Stimulated activated CD8-positive, alpha-beta memory T cell treated with anti-CD3 and anti-CD28 coated beads, Interleukin-15, amount 100 ng/mL, for 4 hours (primary cell): ENCODE measurements at regions not wholly inside any gene's neighbourhood (a gene's known extent, or its start where the extent isn't known, plus 50 kb on each side); places are given as distances from the start of the nearest gene placed in this dataset.
"Not testable (repeated sequence)": the region's sequence is repeated elsewhere in the genome, so short reads cannot be mapped to it uniquely, and the experiment has no call there.

ENCODE experiments used
- DNase-seq, 2 donors: peaks; one replicate each; pipeline ENCODE4 v3.0.0-alpha.2; 2020; ENCODE audit warnings: low read depth in 2 of 2

DNA sequence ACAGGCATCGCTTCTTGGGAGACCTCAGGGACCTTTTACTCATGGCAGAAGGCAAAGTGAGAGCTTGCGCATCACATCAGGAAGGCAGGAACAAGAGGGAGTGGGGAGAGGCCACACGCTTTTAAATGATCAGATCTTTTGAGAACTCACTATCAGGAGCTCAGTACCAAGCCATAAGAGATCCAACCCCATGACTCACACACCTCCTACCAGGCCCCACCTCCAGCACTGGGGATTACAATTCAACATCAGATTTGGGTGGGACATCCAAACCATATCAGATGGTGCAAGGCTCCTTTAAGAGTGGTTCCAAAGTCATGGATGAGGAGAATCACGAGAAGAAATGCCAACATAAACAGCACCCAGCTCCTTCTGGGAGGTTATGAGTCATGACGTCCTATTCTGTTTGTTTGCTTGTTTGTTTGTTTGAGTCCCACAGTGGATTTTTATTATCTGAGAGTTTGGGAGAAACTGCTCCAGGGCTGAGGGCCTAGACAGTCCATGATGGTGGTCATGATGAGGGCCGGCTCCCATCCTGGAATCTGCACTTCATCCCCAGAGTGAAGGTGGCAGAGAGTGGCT, 453.5 kb downstream of the GADD45G start:
- DNase-seq: no peak

DNA sequence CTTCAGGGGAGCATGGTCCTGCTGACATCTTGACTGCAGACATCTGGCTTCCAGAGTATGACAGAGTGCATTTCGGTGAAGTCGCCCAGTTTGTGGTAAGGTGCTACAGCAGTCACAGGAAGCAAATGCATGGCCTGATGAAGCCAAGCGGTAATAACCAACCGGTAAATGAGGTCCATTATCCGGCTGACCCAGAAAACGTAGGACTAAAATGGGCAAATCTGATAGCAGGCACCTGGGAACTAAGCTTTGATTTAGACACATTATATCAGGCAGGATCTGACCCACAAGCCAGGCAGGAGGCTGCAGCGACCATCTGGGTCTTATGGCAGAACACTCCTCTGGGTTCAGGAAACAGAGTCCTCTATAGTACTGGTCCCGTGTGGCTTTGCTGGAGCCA, 454.6 kb downstream of the GADD45G start:
- no peak for DNase-seq

DNA sequence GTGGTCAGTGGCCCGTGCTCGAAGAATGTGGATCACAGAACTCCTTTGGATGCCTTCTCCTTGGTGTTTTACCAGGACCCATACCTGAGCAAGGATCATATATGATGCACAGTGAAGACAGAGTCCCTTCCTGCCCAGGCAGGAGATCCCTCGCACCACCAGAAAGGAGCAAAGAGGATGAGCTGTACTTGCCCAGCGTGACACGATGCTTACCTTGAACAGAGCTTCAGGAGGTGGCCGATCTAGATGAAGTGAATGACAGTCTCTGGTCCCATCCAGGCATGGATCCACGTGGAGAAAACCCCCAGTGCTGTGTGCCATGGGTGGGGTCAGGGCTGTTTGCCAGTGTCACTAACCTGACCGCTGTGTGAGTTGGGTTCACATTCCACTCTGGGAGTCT, 455.4 kb downstream of the GADD45G start:
- no peak for DNase-seq

DNA sequence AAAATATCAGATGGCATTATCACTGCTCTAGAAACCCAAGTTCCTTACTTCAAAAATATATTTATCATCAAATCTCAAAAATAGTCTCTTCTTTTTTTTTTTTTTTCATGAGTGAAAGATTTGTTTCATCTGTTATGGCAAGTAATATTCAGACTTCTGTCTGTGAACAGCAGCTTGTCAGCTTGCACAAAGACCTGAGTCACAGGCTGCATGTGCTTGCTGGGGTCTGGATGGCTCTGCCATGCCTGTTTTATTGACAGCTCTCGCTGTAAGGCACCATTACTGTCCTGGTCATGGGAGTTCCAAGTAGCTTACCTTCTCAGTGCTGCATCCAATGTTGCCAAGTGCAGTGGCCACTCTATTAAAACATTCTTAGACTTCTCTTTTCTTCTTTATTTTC, 456.4 kb downstream of the GADD45G start:
- no peak for DNase-seq

DNA sequence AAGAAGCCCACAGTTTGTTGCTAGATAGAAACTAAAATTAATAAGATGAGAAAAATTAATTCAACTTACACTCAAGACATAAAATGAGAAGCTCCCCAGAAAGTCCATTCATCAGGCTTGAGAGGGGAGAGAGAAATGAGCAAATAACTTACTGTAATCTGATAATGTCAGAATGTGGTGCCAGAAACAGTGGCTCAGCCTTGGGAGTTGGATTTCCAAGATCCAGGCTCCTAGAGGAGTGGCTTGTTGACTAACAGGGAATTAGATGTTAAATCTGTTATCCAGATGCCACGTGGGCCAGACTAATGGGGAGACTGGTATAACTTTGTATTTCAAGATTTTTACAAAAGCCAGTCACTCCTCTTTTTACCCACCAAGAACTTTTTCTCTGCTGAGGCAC, 458.2 kb downstream of the GADD45G start:
- no peak for DNase-seq

DNA sequence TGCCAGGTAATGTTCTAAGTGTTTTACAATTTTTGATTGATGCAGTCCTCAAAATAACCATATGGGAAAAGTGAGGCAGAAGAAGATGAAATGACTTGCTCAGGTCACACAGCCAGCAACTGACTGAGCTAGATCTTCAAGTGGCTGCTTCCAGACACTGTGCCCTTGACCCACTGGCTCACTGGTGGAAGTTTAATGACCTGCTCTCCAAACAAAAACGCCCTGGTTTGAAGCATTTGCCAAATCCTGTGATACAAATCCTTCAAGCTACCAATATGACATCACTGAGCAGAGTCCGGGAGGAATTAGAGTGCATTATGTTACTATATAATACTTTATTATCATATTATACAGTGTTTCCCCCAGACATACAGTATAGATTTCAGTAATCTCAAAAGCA, 459.4 kb downstream of the GADD45G start:
- DNase-seq: no peak

DNA sequence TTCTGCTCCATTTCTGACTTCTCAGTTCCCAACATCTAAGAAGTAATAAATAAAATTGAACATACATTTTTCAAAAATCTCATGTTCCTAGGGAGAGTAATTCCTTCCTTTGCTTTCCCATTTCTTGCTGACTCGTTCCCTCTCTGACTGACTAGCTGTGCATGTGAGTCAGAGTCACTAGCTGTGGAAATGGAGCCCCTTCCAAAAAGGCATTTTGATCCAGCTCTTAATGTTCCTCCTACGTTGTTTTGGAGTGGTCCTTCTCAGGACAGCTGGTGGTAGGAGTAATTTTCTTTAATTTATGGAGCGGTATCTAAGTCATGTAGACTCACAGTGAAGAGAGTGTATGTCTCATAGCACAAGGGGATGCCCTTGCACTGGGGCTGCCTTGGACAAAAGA, 460.2 kb downstream of the GADD45G start:
- no peak for DNase-seq

DNA sequence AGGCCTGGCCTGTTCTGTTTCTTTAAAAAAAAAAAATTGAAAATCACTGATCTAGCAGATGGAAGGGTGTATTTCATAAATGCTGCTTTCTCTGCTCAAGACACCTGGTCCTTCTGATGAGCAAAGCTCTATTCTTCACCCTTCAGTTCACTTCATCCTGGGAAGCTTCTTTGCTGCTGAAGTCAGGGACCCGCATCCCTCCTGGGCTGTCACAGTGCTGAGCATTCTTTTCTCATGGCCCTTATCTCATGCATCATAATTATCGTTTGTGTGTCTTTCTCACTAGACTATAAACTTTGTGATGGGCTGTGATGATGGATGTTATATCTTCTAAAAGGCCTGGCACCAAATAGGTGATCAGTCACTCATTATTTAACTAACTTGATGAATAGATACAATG, 461.0 kb downstream of the GADD45G start:
- no peak for DNase-seq

DNA sequence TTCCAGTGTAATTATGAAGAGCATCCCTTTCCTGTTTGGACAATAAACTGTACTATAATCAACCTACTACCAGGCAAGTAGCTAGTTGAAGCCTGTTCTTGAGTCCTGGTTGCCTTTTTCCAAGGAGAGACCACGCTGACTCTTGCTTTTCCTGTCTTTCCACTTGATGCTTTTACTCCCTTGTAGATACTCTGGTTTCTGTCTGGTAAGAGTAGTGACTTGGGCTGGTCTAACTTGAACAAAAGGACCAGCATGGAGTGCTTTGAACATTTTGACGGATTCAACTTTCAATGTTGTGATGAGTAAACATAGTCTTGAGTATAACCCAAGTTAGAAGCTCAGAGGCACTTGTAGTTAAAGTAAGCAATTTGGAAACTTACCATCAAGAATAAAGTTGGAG, 464.3 kb downstream of the GADD45G start:
- DNase-seq: no peak

DNA sequence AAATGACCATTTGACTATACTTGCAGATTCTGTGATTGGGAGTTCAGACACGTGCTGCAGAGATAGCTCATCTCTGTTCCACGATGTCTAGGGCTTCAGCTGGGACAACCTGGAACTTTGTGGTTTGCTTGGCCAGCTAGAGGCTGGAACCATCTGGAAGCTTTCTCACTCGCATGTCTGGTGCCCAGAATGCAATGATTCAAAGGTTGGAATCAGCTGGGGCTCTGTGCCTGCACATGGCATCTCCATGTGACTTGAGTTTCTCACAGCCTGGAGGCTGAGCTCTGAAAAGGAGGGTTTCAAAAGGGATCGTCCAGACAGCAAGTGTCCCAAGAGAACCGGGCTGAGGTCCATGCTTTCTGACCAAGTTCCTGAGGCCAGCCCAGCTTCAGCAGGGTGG, 465.2 kb downstream of the GADD45G start:
- no peak for DNase-seq

DNA sequence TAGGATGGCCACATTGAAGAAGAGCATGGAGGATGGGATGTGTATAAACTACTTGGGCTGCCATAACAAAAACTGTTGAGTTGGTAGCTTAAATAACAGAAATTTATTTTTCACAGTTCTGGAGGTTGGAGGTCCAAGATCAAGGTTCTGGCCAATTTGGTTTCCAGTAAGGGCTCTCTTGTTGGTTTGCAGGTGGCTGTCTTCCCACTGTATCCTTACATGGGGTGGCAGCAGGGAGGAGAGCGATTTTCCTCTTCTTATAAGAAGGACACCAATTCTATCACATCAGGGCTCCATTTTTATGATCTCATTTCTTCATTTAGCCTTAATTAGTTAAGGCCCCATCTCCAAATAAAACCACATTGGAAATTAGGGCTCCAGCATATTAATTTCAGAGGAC, 465.7 kb downstream of the GADD45G start:
- DNase-seq: no peak

DNA sequence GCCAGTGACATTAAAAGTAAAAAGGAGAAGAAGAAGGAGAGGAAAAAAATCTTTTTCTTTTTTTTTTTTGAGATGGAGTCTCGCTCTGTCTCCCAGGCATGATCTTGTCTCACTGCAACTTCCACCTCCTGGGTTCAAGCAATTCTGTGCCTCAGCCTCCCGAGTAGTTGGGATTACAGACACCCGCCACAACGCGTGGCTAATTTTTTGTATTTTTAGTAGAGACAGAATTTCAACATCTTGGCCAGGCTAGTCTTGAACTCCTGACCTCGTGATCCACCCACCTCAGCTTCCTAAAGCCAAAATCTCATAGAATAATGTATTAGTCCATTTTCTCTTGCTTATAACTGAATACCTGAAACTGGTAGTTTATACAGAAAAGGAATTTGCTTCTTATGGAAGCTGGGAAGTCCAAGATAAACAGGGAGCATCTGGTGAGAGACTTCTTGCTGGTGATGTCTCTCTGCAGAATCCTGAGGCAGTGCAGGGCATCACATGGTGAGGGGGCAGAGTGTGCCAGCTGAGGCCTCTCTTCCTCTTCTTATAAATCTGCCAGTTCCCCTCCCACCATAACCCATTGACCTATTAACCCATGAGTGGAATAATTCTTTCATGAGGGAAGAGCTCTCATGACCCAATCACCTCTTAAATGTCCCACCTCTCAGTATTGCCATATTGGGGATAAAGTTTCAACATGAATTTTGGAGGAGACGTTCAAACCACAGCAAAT, 466.3 kb downstream of the GADD45G start:
- no peak for DNase-seq

DNA sequence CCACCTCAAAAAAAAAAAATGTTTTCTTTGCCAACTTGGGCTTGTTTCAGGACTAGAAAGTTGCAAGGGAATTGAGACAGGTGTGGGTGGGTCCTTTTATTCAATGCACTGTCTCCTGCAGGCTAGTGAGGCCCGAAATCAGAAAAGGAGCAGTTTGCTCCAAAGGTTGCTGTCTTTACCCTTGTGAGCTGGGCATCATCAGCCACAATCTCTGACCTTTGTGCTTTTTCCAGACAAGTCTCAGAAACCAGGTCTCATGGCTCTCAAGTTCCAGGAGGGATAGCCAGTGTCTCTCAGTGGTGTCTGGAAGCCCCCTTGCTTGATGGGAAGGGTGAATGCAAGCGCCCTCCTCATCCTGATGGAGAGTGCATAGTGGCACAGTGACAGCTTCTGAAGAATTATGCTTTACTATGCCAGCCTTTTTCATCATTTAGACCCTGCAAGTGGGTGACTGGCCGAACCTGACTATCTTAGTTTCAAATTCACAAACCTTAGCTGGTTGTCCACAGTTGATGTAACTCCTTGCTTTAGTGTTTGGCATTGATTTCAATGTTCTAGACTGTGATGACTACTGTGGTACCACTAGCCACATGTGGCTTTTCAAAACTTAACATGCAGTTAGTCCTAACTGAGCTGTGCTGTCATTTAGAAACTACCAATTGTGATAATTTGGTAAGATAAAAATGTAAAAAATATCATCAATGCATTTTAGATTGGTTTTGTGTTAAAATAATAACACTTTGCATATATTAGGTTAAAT, 468.6 kb downstream of the GADD45G start:
- DNase-seq: no peak

DNA sequence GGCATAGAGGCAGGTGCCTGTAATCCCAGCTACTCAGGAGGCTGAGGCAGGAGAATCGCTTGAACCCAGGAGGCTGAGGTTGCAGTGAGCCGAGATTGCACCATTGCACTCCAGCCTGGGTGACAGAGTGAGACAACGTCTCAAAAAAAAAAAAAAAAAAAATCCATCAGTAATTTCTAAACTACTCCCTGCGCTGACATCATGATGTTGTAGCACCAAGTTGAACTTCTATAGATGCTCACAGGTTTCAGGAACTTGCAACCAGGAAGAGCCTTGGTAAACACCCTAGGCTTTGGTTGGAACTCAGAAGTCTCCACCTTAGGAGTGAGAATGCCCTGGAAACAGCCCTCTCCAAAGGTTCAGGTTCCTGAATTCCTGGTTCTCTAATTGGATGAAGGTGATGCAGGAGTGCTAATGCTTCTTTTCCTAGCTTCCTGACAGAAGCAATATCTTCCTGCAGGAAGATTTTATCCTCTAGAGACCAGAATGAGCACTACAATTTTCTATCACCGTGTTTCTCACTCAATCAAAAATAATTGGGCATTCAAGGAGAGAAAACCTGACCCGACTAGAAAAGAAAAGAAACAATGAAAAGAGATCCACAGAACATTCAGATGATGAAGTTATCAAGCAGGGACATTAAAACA, 469.6 kb downstream of the GADD45G start:
- no peak for DNase-seq

DNA sequence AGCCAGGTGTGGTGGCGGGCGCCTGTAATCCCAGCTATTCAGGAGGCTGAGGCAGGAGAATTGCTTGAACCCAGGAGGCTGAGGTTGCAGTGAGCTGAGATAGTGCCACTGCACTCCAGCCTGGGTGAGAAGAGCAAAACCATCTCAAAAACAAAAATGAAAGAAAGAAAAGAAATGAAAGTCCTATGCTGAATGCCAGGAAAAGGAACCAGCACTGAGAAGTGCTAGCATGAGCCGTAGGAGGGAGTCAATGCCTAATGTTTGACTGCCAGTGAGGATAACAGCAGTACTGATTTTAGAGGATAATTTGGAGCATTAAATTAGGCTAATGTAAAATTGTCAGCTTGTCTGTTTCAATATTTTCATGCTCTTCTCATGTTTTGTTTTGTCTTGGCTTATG, 472.8 kb downstream of the GADD45G start:
- DNase-seq: not testable (repeated sequence)

DNA sequence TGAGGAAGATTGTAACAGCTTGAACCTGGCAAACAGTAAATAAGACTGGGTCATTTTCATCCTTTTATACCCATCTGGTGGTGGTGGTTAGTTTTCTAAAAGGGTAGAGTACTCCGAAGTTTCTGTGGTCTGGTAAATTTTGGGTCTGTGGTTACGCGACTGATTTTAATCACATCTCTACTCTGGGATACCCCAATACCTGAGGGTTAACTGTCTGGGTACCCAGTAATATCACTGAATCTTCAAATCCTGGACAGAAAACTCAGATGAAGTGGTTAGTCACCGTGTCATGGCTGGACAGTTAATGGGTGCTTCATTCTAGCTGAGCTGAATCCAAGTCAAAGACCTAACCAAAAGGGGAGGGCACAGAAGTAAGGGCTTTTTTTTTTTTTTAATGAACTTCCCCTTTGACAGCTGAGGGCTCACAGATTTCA, 474.2 kb downstream of the GADD45G start:
- no peak for DNase-seq

DNA sequence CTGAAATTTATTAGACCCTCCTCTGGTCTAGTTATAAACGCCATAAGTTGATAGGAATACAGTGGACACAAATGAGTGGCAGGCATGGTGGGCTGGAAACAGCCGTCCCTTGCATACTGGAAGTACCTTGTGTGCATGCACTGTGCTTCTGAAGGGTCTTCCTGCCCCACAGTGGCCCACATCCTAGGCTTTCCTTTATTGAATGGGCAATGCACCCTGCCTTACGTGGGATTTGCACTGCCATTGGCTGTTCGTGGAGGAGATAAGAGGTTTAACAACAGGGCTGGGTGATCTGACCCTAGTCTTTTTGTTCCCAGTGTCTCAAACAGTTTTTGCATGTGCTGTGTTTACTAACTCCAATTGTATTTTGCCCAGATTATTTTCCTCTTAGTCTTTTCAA, 480.8 kb downstream of the GADD45G start:
- no peak for DNase-seq

DNA sequence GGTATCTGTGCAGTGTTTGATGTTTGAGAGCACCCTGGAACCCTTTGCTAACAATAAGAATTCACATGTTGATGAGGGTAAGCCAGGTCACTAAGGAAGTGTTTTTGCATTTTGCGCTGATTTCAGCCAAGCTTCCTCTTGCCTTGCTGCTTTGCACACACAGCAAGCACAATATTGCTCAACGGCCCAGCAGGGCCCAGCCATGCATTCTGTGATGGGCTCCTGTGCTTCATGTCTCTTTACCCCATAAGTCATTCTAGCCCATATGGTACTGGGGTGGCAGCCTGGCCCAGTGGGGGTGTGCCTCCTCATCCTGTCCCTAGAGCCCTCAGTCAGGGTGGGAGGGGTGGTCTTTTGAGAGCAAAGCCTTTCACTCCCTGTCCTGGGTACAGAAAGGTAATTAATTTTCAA, 481.3 kb downstream of the GADD45G start:
- no peak for DNase-seq

DNA sequence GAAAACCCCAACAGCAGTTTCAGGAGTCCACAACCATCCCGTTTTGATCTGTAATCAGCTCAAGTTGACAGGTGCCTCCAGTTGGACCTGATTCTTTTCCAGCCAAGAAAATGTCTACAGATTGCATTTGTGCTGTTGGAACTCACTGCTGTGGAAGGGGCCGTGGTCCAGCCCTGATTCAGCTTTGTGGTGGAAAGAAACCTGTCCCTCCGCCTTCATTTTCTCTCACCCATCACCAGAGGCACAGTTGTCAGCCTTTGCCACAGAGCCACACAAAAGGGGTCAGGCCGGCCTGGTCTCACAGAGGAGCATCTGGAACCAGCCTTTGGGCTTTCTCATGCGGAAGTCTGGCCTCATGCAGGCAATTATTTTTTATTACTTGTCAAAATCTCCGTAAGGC, 483.6 kb downstream of the GADD45G start:
- no peak for DNase-seq

DNA sequence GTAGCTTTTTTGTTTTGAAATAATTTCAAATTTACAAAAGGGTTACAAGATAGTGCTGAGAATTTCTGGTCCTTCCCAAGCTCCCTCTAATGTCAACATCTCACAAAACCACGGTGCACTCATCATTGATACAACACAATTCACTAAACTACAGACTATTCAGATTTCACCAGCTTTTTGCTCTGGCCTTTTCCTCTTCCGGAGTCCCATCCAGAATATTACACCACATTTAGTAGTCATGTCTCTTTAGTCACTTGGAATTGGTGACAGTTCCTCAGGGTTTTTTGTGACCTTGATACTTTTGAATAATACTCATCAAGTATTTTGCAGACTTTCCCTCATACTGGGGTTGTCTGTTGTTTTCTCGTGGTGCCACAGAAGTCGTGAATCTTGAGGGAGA, 484.0 kb downstream of the GADD45G start:
- no peak for DNase-seq

DNA sequence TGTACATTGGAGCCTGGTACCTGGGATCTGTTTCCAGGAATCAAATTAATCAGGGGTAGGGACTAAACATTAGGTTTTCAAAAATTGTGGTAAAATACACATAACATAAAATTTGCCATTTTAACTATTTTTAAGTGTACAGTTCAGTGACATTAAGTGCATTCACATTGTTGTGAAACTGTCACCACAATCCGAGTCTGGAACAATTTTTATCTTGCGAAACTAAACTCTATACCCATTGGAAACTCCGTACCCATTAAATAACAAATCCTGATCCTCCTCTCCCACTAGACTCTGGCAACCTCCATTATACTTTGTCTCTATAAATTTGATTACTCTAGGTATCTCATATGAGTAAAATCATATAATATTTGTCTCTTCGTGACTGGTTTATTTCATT, 486.2 kb downstream of the GADD45G start:
- no peak for DNase-seq

DNA sequence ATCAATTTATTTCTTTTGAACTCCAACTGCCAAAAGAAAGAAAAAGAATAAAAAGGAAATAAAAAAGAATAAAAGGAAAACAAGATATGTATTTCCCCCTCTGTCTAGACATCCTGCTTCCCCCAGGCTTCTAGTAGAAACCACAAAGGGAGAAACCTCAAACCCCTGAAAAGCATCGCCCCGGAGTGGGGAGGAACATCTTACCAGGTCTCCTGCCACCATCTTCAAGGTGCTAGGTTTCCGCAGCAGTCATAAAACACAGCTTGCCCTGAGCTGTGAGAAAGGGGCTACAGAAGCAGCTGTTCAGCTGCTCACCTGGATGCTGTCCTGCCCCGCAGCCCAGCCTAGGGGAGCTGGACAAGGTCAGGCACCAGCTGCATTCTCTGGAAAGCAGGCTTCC, 487.7 kb downstream of the GADD45G start:
- DNase-seq: no peak

DNA sequence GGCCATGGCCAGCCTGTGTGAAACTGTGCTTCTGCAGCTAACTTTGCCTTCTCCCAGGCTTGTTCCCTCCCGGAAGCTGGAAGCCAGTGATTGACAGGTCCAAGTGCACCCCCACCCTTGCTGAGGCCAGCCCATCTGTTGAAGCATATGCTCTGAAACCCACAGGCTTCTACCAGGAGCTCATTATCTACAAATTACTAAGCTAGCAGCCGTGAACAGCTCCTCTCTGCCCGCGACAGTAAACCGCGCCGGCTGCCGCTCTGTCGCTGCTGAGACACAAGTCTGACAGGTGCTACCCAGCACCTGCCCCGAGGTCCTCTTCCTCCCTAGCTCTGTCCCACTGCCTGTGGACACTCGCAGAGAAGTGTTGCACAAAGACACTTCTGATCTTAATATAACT, 490.9 kb downstream of the GADD45G start:
- no peak for DNase-seq
